Calu3 (cell line): ENCODE measurements at regions not wholly inside any gene's neighbourhood (a gene's known extent, or its start where the extent isn't known, plus 50 kb on each side); places are given as distances from the start of the nearest gene placed in this dataset.
"Not testable (repeated sequence)": the region's sequence is repeated elsewhere in the genome, so short reads cannot be mapped to it uniquely, and the experiment has no call there.

Source experiments
- BruUV-seq: library from RNA; stranded (reverse); fragments of 400-500 nt; replicated peaks from 2 replicates; lab custom pipeline; 2021; lab: Mats Ljungman, UMichigan
- CTCF ChIA-PET: fragments of 300-600 bp; sonication (Branson Sonifier 250); formaldehyde crosslinking; loops from one replicate; lab custom pipeline; 2022; ENCODE audit warnings: antibody characterized with exemption; lab: Charles Lee
- DNase-seq: peaks from one replicate; pipeline ENCODE4 v3.0.0; 2022
- H3K27ac Mint-ChIP-seq: one replicate; pipeline ENCODE4 v1.8.0; 2022; ENCODE audit warnings: mixed read lengths; ENCODE audit not compliant: unreplicated experiment
- H3K27me3 Mint-ChIP-seq: one replicate; pipeline ENCODE4 v1.8.0; 2022; ENCODE audit warnings: mixed read lengths; ENCODE audit not compliant: unreplicated experiment
- H3K36me3 Mint-ChIP-seq: one replicate; pipeline ENCODE4 v1.8.0; 2022; ENCODE audit warnings: mild to moderate bottlenecking, moderate library complexity, mixed read lengths; ENCODE audit not compliant: insufficient read depth, unreplicated experiment
- H3K4me1 Mint-ChIP-seq: one replicate; pipeline ENCODE4 v1.8.0; 2022; ENCODE audit warnings: mild to moderate bottlenecking, low read depth, mixed read lengths; ENCODE audit not compliant: unreplicated experiment
- H3K4me3 Mint-ChIP-seq: one replicate; pipeline ENCODE4 v1.8.0; 2022; ENCODE audit warnings: mild to moderate bottlenecking, low read depth, moderate library complexity, mixed read lengths; ENCODE audit not compliant: unreplicated experiment
- H3K9me3 Mint-ChIP-seq: one replicate; pipeline ENCODE4 v1.8.0; 2022; ENCODE audit warnings: low read depth, mixed read lengths; ENCODE audit not compliant: unreplicated experiment
- intact Hi-C: fragments of 100-400 bp; cut with micrococcal nuclease; formaldehyde crosslinking; loops from one replicate; pipeline ENCODE4 v1.10.0; 2022; ENCODE audit not compliant: unreplicated experiment
- TF ChIP-seq, protein P1 (sequence below): fragments of 200-600 bp; IDR thresholded peaks from one replicate; pipeline ENCODE4 v1.8.0; 2022; ENCODE audit warnings: antibody characterized with exemption; ENCODE audit not compliant: unreplicated experiment

DNA sequence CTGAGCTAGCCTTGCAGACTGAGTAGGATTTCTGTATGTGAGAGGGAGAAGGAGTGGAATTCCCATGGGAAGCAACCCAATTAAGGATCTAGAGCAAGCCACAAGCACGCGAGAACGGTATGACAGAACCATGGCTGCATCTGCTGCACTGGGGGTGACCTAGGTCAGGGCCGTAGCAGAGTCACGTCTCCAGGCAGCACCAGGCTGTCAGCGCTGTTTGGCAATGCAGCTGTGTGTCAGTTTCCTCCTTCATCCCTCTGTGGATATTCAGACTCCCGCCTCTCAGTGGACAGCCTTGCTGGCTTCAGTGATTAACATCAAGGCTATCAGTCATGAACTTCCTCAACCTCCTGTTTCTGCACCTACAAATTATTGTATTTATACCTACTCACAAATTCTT is 118.1 kb upstream of the PPP2R5A start:
- BruUV-seq = no TSS peak
- Mint-ChIP-seq H3K4me1 (peaks cover 8% of the 10 kb centered on the region), H3K27me3 (no peaks in the 10 kb centered on the region), H3K9me3 (no peaks in the 10 kb centered on the region), H3K27ac (no peak overlapping the region), H3K4me3 (no peak overlapping the region), H3K36me3 (no peaks in the 10 kb centered on the region)
- TF ChIP-seq, protein P1, sequence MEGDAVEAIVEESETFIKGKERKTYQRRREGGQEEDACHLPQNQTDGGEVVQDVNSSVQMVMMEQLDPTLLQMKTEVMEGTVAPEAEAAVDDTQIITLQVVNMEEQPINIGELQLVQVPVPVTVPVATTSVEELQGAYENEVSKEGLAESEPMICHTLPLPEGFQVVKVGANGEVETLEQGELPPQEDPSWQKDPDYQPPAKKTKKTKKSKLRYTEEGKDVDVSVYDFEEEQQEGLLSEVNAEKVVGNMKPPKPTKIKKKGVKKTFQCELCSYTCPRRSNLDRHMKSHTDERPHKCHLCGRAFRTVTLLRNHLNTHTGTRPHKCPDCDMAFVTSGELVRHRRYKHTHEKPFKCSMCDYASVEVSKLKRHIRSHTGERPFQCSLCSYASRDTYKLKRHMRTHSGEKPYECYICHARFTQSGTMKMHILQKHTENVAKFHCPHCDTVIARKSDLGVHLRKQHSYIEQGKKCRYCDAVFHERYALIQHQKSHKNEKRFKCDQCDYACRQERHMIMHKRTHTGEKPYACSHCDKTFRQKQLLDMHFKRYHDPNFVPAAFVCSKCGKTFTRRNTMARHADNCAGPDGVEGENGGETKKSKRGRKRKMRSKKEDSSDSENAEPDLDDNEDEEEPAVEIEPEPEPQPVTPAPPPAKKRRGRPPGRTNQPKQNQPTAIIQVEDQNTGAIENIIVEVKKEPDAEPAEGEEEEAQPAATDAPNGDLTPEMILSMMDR = no peak
- intact Hi-C loops = no loop called here
- no peak for DNase-seq
- CTCF ChIA-PET = no interaction called here

DNA sequence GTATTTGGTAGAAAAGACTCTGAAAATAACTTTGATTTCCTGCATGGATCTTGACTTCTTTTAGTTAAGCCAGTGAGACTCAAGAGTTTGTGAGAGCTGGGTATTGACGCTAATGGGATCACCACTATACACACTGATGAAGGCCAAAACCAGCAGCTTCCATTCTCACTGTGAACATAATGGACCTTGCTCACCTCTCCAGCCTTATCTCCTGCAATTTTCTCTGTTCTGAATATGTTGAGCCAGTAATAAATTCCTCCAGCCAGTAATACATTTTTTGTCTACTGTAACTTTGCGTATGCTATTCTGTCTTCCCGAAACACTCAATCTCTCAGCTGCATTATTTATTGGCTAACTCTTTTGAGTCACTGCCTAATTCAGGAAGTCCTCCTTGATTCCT is 111.6 kb upstream of the PPP2R5A start:
- intact Hi-C loops = no loop called here
- no peaks in the 10 kb centered on the region for H3K4me1 Mint-ChIP-seq
- TF ChIP-seq, protein P1 = no peak
- H3K4me3 Mint-ChIP-seq = no peak overlapping the region
- CTCF ChIA-PET = no interaction called here
- H3K27me3 Mint-ChIP-seq = no peaks in the 10 kb centered on the region
- H3K36me3 Mint-ChIP-seq = no peaks in the 10 kb centered on the region
- no peak overlapping the region for H3K27ac Mint-ChIP-seq
- no peak for DNase-seq
- H3K9me3 Mint-ChIP-seq = no peaks in the 10 kb centered on the region
- BruUV-seq = no TSS peak

DNA sequence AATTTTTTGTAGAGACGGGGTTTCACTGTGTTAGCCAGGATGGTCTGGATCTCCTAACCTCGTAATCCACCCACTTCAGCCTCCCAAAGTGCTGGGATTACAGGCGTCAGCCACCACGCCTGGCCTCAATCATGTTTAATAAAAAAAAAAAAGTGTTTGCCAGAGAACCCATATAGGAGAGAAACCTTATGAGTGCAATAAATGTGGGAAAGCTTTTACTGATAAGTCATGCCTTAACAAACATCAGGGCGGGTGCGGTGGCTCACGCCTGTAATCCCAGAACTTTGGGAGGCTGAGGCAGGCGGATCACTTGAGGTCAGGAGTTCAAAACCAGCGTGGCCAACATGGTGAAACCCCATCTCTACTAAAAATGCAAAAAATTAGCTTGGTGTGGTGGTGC is 110.9 kb upstream of the PPP2R5A start:
- H3K27ac Mint-ChIP-seq, intact Hi-C loops, CTCF ChIA-PET, H3K9me3 Mint-ChIP-seq, H3K36me3 Mint-ChIP-seq, H3K27me3 Mint-ChIP-seq, BruUV-seq, H3K4me3 Mint-ChIP-seq, DNase-seq, H3K4me1 Mint-ChIP-seq: not testable (repeated sequence)

DNA sequence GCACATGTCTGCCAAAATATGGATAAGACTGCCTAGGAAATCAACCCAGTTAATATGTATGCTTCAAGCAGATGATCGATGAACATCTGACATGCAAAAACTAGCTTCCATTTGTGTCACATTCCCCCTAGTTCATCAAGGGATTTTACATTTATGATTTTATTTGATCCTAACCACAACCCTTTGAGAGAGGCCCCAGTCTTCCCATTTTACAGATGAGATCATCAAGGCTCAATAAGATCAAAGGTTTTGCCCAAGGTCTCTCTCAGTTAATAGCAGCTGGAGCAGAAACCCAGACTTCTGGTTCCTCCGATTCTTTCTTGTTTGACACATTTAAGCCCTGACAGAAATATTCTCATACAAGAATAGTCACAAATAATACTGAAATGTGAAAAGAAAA is 107.7 kb upstream of the PPP2R5A start:
- no TSS peak for BruUV-seq
- Mint-ChIP-seq H3K9me3 (no peaks in the 10 kb centered on the region), H3K27me3 (no peaks in the 10 kb centered on the region), H3K36me3 (no peaks in the 10 kb centered on the region), H3K4me3 (no peak overlapping the region), H3K27ac (no peak overlapping the region), H3K4me1 (no peaks in the 10 kb centered on the region)
- DNase-seq = no peak
- intact Hi-C loops = no loop called here
- CTCF ChIA-PET = no interaction called here
- TF ChIP-seq, protein P1 = no peak

DNA sequence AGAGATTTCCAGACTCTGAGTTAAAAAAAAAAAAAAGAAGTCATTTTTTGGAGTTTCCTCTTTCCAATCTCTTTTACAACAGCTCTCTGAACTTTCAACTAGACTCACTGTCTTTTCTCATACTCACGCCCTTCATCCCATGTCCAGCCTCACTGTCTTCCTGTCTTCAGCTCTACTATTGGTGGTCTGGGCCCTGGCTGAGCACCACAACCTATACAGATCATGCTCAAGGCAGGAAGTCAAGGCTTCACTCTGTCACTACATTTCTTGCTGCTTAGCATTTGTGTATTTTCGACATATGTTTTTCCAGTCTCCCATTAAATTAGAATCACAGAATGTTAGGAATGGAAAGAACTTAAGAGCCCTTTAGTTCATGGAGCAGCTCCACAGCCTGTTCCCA is 106.4 kb upstream of the PPP2R5A start:
- intact Hi-C loops = no loop called here
- H3K4me1 Mint-ChIP-seq = no peaks in the 10 kb centered on the region
- TF ChIP-seq, protein P1 = no peak
- H3K4me3 Mint-ChIP-seq = no peak overlapping the region
- no peak overlapping the region for H3K27ac Mint-ChIP-seq
- DNase-seq = no peak
- H3K9me3 Mint-ChIP-seq = no peaks in the 10 kb centered on the region
- no TSS peak for BruUV-seq
- no peaks in the 10 kb centered on the region for H3K36me3 Mint-ChIP-seq
- H3K27me3 Mint-ChIP-seq = no peaks in the 10 kb centered on the region
- CTCF ChIA-PET = interaction anchor here (0.9 kb wide), 1 partner anchor 134 kb away, joined by 3 read pairs; no protein-coding TSS in a partner anchor
